Psoas muscle (tissue), 7 donors: ENCODE measurements at regions not wholly inside any gene's neighbourhood (a gene's known extent, or its start where the extent isn't known, plus 50 kb on each side); places are given as distances from the start of the nearest gene placed in this dataset.

Experiments used
- ATAC-seq, 4 donors: fragments of 200-7000 bp; cut with Tn5 transposase; one replicate each; pipeline ENCODE4 v1.9.1; 2020; ENCODE audit warnings: moderate library complexity in 3 of 4, mild to moderate bottlenecking in 2 of 4
- DNase-seq, 2 donors: peaks; one replicate each; pipeline ENCODE4 v3.0.0-alpha.2; 2020
- H3K27ac ChIP-seq: fragments of 200-600 bp; one replicate; pipeline ENCODE4 v1.8.0; 2022
- H3K27me3 ChIP-seq, 3 donors: fragments of 200-600 bp in 1 of 3; one replicate each; pipeline versions ENCODE4 v1.6.1 to v1.8.0; 2013 to 2022; ENCODE audit warnings: low read length in 2 of 3, mild to moderate bottlenecking in 2 of 3, moderate library complexity in 1 of 3; ENCODE audit not compliant: insufficient read depth in 3 of 3
- H3K36me3 ChIP-seq, 2 donors: fragments of 200-600 bp in 1 of 2; one replicate each; pipeline versions ENCODE4 v1.6.1 to v1.8.0; 2013 to 2022; ENCODE audit warnings: low read depth in 1 of 2, mild to moderate bottlenecking in 1 of 2, moderate library complexity in 1 of 2; ENCODE audit not compliant: insufficient read depth in 1 of 2
- H3K4me1 ChIP-seq: fragments of 200-600 bp; one replicate; pipeline ENCODE4 v1.8.0; 2022
- H3K4me3 ChIP-seq: fragments of 200-600 bp; one replicate; pipeline ENCODE4 v1.8.0; 2022; ENCODE audit warnings: mild to moderate bottlenecking
- H3K9me3 ChIP-seq: fragments of 200-600 bp; one replicate; pipeline ENCODE4 v1.8.0; 2022
- WGBS, 3 donors: extraction: QIAGEN DNeasy Blood & Tissue Kit; methylation state at CpG; one replicate each; pipeline versions ENCODE4 v1.1.6 to v1.1.7; 2013; 5-methylcytosine and 5-hydroxymethylcytosine counted together
- intact Hi-C, 2 donors: fragments of 100-400 bp; cut with DNase I; formaldehyde crosslinking; loops; one replicate each; pipeline versions ENCODE4 v1.11.0 to v1.14.2; 2022
- TF ChIP-seq, protein P1 (sequence below): fragments of 200-600 bp; IDR thresholded peaks from one replicate; pipeline ENCODE4 v1.8.0; 2022; ENCODE audit warnings: antibody characterized with exemption
- donor health status: healthy with polysubstance abuse.
- donor health status: DM: no; HTN: no; CAD: no; lungs with moderate emphysema.
- donor health status: Bipolar disorder and iron deficiency.
- donor health status: healthy.
- donor health status: DM: yes; HTN: yes; CAD: no.
- donor health status: DM: no; HTN: no; CAD: no.
- donor health status: DM: yes; HTN: yes; CAD: no.

DNA sequence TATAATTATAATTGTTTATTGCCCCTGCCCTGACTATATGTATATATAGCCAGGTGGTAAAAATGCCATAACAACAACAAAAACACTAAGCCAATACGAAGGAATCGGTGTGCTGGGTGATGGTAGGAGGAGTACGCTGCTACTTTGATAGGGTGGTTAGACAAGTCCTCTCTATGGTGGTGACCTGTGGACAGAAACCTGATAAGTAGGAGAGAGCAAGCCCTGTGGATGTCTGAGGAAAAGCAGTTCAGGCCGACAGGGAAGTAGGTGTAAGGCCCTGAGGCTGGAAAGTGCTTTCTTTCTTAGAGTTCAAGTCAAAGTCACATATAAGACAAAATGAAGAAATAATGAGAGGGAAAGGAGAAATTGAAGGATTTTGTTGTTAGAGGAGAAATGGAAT is 823.8 kb upstream of the CELF2 start:
- ATAC-seq (no peak), DNase-seq (no peak)
- Histone ChIP-seq H3K36me3 (no peaks in the 10 kb centered on the region), H3K9me3 (no peaks in the 10 kb centered on the region), H3K4me3 (no peak overlapping the region), H3K27me3 (peaks cover 0 to 3% (median 0%) of the 10 kb centered on the region in 3 donors), H3K27ac (no peak overlapping the region), H3K4me1 (no peaks in the 10 kb centered on the region)
- WGBS, 3 donors: 87 to 94% (median 90%) methylated on average over 4 of the region's 4 CpGs
- intact Hi-C loops: no loop called here
- TF ChIP-seq, protein P1, sequence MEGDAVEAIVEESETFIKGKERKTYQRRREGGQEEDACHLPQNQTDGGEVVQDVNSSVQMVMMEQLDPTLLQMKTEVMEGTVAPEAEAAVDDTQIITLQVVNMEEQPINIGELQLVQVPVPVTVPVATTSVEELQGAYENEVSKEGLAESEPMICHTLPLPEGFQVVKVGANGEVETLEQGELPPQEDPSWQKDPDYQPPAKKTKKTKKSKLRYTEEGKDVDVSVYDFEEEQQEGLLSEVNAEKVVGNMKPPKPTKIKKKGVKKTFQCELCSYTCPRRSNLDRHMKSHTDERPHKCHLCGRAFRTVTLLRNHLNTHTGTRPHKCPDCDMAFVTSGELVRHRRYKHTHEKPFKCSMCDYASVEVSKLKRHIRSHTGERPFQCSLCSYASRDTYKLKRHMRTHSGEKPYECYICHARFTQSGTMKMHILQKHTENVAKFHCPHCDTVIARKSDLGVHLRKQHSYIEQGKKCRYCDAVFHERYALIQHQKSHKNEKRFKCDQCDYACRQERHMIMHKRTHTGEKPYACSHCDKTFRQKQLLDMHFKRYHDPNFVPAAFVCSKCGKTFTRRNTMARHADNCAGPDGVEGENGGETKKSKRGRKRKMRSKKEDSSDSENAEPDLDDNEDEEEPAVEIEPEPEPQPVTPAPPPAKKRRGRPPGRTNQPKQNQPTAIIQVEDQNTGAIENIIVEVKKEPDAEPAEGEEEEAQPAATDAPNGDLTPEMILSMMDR: no peak

DNA sequence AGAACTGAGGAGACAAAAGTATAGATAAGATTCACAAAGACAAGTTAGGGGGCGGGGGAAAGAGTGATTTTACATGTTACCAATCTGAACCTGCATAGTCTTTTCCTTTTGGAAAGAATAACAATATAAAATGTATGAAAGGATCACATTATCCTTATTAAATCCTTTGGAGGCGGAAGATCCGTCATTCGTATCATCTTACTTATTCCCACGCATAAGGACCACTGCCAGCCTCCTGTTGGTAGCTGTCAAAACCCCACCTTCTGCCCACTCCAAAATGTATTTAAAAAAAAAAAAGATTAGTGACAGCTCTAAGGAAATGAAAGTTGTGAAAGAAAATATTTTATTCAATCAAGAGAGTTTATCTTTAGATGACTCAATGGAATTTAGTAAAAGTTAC is 821.0 kb upstream of the CELF2 start:
- TF ChIP-seq, protein P1: no peak
- no peak for ATAC-seq
- intact Hi-C loops: no loop called here
- Histone ChIP-seq H3K27ac (no peak overlapping the region), H3K9me3 (no peaks in the 10 kb centered on the region), H3K4me1 (no peaks in the 10 kb centered on the region), H3K36me3 (no peaks in the 10 kb centered on the region), H3K4me3 (no peak overlapping the region), H3K27me3 (peaks cover 0 to 3% (median 0%) of the 10 kb centered on the region in 3 donors)
- 45 to 50% (median 50%) methylated on average over 5 of the region's 5 CpGs for WGBS, 3 donors
- DNase-seq: no peak

DNA sequence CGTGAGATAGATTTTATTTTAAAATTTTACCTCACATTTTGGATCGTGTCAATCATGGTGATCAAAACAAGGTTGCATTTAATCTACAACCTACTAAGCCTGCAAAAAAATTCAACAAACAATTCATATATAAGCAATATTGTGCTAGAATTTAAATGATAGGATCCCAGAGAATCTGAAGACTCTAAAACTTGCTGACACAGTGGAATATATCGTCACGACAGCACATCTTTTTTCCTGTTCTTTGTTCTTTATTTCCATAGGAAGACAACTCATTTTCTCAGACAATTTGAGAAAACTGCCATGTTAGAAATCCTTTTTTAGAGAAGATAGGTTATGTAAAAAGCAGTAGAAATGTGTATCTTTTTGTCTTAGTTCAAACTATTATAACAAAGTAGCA is 820.2 kb upstream of the CELF2 start:
- H3K4me3 ChIP-seq: no peak overlapping the region
- no peaks in the 10 kb centered on the region for H3K9me3 ChIP-seq
- H3K27me3 ChIP-seq: peaks cover 0 to 3% (median 0%) of the 10 kb centered on the region in 3 donors
- intact Hi-C loops: no loop called here
- TF ChIP-seq, protein P1: no peak
- H3K36me3 ChIP-seq: no peaks in the 10 kb centered on the region
- 87 to 88% (median 87%) methylated on average over 4 of the region's 4 CpGs for WGBS, 3 donors
- DNase-seq (no peak), ATAC-seq (no peak)
- H3K27ac ChIP-seq: no peak overlapping the region
- H3K4me1 ChIP-seq: no peaks in the 10 kb centered on the region

DNA sequence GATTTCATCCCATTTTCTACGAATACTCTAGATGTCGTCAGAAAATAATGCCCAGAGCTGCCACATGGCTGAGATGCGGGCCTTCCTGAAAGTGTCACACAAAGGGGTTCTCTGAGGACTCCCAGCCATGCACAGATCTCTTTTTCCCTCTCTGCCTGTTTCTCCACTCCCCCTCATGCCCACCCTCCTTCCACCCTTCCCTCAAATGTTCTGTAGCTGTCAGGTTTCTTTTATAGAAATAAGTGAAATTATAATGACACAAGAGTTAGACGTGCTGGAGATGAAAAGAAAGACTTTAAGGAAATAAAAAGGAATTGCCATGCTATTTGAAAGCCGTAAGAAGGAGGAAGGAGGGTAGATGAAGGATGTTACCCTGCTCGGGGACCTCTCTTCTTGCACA is 819.3 kb upstream of the CELF2 start:
- TF ChIP-seq, protein P1: no peak
- no peaks in the 10 kb centered on the region for H3K4me1 ChIP-seq
- WGBS, 3 donors: 63 to 72% (median 69%) methylated on average over 6 of the region's 6 CpGs
- no peak overlapping the region for H3K4me3 ChIP-seq
- H3K9me3 ChIP-seq: no peaks in the 10 kb centered on the region
- H3K27me3 ChIP-seq: peaks cover 0 to 3% (median 0%) of the 10 kb centered on the region in 3 donors
- H3K27ac ChIP-seq: no peak overlapping the region
- H3K36me3 ChIP-seq: no peaks in the 10 kb centered on the region
- intact Hi-C loops: no loop called here
- DNase-seq (no peak), ATAC-seq (no peak)

DNA sequence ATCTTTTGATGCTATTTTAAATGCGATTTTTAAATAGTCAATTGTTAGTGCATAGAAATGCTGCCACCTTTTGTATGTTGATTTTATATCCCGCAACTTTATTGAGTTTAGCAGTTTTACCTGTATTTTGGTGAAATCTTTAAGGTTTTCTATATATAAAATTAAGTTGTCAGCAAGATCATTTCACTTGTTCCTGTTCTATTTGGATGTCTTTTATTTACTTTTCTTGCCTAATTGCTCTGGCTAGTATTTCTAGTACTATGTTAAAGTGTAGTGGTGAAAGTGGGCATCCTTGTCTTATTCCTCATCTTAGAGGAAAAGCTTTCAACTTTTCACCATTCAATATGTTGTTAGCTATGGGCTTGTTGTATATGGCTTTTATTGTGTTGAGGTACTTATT is 813.3 kb upstream of the CELF2 start:
- no peaks in the 10 kb centered on the region for H3K36me3 ChIP-seq
- DNase-seq (no peak), ATAC-seq (no peak)
- H3K4me1 ChIP-seq: no peaks in the 10 kb centered on the region
- intact Hi-C loops: no loop called here
- WGBS, 3 donors: 93 to 94% (median 93%) methylated on average over 2 of the region's 2 CpGs
- H3K27ac ChIP-seq: no peak overlapping the region
- H3K4me3 ChIP-seq: no peak overlapping the region
- H3K9me3 ChIP-seq: peaks cover 15% of the 10 kb centered on the region
- TF ChIP-seq, protein P1: no peak
- no peaks in the 10 kb centered on the region for H3K27me3 ChIP-seq
